Glutamatergic neuron (in vitro differentiated cells): ENCODE measurements at regions not wholly inside any gene's neighbourhood (a gene's known extent, or its start where the extent isn't known, plus 50 kb on each side); places are given as distances from the start of the nearest gene placed in this dataset.

Experiments
- DNase-seq: peaks from one replicate; pipeline ENCODE4 v3.0.0; 2022
- H3K27ac Mint-ChIP-seq: one replicate; pipeline ENCODE4 v1.8.0; 2020; ENCODE audit warnings: mild to moderate bottlenecking, mixed read lengths, inconsistent platforms; ENCODE audit not compliant: unreplicated experiment
- H3K27me3 Mint-ChIP-seq: one replicate; pipeline ENCODE4 v1.8.0; 2020; ENCODE audit warnings: mild to moderate bottlenecking, moderate library complexity, mixed read lengths, inconsistent platforms; ENCODE audit not compliant: unreplicated experiment
- H3K36me3 Mint-ChIP-seq: one replicate; pipeline ENCODE4 v1.8.0; 2020; ENCODE audit warnings: mild to moderate bottlenecking, mixed read lengths, inconsistent platforms; ENCODE audit not compliant: unreplicated experiment
- H3K4me1 Mint-ChIP-seq: one replicate; pipeline ENCODE4 v1.8.0; 2020; ENCODE audit warnings: mild to moderate bottlenecking, low read depth, mixed read lengths, inconsistent platforms; ENCODE audit not compliant: unreplicated experiment
- H3K4me3 Mint-ChIP-seq: one replicate; pipeline ENCODE4 v1.8.0; 2020; ENCODE audit warnings: mild to moderate bottlenecking, mixed read lengths, inconsistent platforms; ENCODE audit not compliant: unreplicated experiment
- H3K9me3 Mint-ChIP-seq: one replicate; pipeline ENCODE4 v1.8.0; 2020; ENCODE audit warnings: mild to moderate bottlenecking, moderate library complexity, mixed read lengths, inconsistent platforms; ENCODE audit not compliant: unreplicated experiment
- CTCF ChIP-seq: fragments of 200-600 bp; sonication (generic); IDR thresholded peaks from one replicate; pipeline ENCODE4 v1.5.0; 2021; ENCODE audit not compliant: partially characterized antibody, unreplicated experiment

- Mint-ChIP-seq H3K27ac (no peak overlapping the region), H3K9me3 (peaks cover 3% of the 10 kb centered on the region), H3K4me1 (no peaks in the 10 kb centered on the region), H3K27me3 (peaks cover 3% of the 10 kb centered on the region), H3K36me3 (peaks cover 21% of the 10 kb centered on the region), H3K4me3 (no peak overlapping the region)
- TF ChIP-seq CTCF: no peak
- no peak for DNase-seq
These were observed 91.2 kb upstream of the FAM78B start for GRCh38 chr1:166258017-166258416.

- Mint-ChIP-seq H3K27ac (no peak overlapping the region), H3K36me3 (no peaks in the 10 kb centered on the region), H3K4me3 (no peak overlapping the region), H3K27me3 (no peaks in the 10 kb centered on the region), H3K4me1 (no peaks in the 10 kb centered on the region), H3K9me3 (peaks cover 1% of the 10 kb centered on the region)
- no peak for DNase-seq
- no peak for TF ChIP-seq CTCF
These were observed 94.7 kb upstream of the FAM78B start for GRCh38 chr1:166261511-166261910.

GRCh38 chr1:166270476-166271150 lies 103.8 kb upstream of the FAM78B start:
- Mint-ChIP-seq H3K4me1 (no peaks in the 10 kb centered on the region), H3K27ac (no peak overlapping the region), H3K36me3 (no peaks in the 10 kb centered on the region), H3K9me3 (peaks cover 2% of the 10 kb centered on the region), H3K27me3 (no peaks in the 10 kb centered on the region), H3K4me3 (no peak overlapping the region)
- no peak for TF ChIP-seq CTCF
- DNase-seq: no peak

- no peaks in the 10 kb centered on the region for H3K27me3 Mint-ChIP-seq
- H3K4me3 Mint-ChIP-seq: no peak overlapping the region
These were observed 104.3 kb upstream of the FAM78B start for GRCh38 chr1:166271151-166271538.

GRCh38 chr1:166272155-166272554 lies 105.4 kb upstream of the FAM78B start:
- Mint-ChIP-seq H3K9me3 (peaks cover 2% of the 10 kb centered on the region), H3K27ac (no peak overlapping the region), H3K36me3 (peaks cover 9% of the 10 kb centered on the region), H3K4me1 (no peaks in the 10 kb centered on the region), H3K4me3 (no peak overlapping the region), H3K27me3 (no peaks in the 10 kb centered on the region)
- TF ChIP-seq CTCF: no peak
- no peak for DNase-seq

More at GRCh38 chr1:166271151-166271538, 104.3 kb upstream of the FAM78B start:
- TF ChIP-seq CTCF: no peak
- no peak for DNase-seq
- Mint-ChIP-seq H3K4me1 (no peaks in the 10 kb centered on the region), H3K27ac (no peak overlapping the region), H3K9me3 (peaks cover 2% of the 10 kb centered on the region), H3K36me3 (peaks cover 1% of the 10 kb centered on the region)
